OCI-LY3 (cell line): ENCODE measurements at regions not wholly inside any gene's neighbourhood (a gene's known extent, or its start where the extent isn't known, plus 50 kb on each side); places are given as distances from the start of the nearest gene placed in this dataset.

Experiments used
- EZH2phosphoT487 ChIP-seq: fragments of 200-600 bp; shearing (Covaris generic); IDR thresholded peaks from 2 replicates; pipeline ENCODE4 v1.6.1; 2018; ENCODE audit warnings: antibody characterized with exemption, mixed run types, low read depth
- TF ChIP-seq, protein P1 (sequence below): fragments of 200-600, 300-600 bp; sonication (generic); IDR thresholded peaks from 2 replicates; pipeline ENCODE4 v1.5.1; 2014; ENCODE audit warnings: antibody characterized with exemption, low read length, low read depth

DNA sequence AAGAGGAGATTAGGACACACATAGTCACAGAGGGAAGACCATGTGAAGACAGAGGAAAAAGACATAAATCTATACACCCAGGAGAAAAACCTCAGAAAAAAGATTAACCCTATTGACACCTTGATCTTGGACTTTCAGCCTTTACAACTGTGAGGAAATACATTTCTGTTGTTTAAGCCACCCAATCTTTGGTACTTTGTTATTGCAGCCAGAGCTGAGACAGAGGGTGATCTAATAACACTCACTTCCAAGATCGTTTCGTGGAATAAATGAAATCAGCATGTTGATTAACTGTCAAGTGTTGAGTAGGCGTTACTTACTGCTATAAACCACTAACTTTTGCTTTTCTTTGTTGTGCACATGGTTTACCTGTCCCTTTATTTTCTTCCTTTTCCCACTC is 361.2 kb upstream of the RIOK2 start:
- TF ChIP-seq, protein P1, sequence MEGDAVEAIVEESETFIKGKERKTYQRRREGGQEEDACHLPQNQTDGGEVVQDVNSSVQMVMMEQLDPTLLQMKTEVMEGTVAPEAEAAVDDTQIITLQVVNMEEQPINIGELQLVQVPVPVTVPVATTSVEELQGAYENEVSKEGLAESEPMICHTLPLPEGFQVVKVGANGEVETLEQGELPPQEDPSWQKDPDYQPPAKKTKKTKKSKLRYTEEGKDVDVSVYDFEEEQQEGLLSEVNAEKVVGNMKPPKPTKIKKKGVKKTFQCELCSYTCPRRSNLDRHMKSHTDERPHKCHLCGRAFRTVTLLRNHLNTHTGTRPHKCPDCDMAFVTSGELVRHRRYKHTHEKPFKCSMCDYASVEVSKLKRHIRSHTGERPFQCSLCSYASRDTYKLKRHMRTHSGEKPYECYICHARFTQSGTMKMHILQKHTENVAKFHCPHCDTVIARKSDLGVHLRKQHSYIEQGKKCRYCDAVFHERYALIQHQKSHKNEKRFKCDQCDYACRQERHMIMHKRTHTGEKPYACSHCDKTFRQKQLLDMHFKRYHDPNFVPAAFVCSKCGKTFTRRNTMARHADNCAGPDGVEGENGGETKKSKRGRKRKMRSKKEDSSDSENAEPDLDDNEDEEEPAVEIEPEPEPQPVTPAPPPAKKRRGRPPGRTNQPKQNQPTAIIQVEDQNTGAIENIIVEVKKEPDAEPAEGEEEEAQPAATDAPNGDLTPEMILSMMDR, result no peak
- no peak for TF ChIP-seq EZH2phosphoT487
